Suprapubic skin (tissue), 3 donors: ENCODE measurements at regions not wholly inside any gene's neighbourhood (a gene's known extent, or its start where the extent isn't known, plus 50 kb on each side); places are given as distances from the start of the nearest gene placed in this dataset.

Source experiments
- POLR2A ChIP-seq, 2 donors: fragments of 450-650 bp; IDR thresholded peaks; one replicate each; pipeline ENCODE4 v1.6.1; 2017; ENCODE audit warnings: antibody characterized with exemption in 2 of 2, mild to moderate bottlenecking in 2 of 2, moderate library complexity in 2 of 2
- TF ChIP-seq, protein P1 (sequence below), 2 donors: fragments of 200-600 bp in 1 of 2; fragments of 450-650 bp in 1 of 2; sonication (generic) in 1 of 2; IDR thresholded peaks; one replicate each; pipeline ENCODE4 v1.5.1; 2016 to 2019; ENCODE audit warnings: antibody characterized with exemption in 2 of 2, mild to moderate bottlenecking in 1 of 2, moderate library complexity in 1 of 2

DNA sequence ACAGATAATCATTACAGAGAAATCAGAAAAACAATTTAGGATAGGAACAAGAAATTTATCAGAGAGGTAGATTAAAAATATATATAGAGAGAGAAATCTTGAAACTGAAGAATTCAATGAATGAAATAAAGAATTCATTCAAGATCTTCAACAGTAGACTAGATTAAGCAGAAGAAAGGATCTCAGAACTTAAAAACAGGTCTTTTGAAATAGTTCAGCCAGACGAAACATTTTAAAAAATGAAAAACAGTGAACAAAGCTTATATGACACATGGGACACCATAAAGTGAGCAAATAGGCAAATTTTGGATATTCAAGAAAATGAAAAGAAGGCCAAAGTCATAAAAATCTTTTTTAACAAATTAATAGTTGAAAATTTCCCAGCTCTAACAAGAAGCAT, 138.8 kb downstream of the CASP12 start:
- TF ChIP-seq, protein P1, sequence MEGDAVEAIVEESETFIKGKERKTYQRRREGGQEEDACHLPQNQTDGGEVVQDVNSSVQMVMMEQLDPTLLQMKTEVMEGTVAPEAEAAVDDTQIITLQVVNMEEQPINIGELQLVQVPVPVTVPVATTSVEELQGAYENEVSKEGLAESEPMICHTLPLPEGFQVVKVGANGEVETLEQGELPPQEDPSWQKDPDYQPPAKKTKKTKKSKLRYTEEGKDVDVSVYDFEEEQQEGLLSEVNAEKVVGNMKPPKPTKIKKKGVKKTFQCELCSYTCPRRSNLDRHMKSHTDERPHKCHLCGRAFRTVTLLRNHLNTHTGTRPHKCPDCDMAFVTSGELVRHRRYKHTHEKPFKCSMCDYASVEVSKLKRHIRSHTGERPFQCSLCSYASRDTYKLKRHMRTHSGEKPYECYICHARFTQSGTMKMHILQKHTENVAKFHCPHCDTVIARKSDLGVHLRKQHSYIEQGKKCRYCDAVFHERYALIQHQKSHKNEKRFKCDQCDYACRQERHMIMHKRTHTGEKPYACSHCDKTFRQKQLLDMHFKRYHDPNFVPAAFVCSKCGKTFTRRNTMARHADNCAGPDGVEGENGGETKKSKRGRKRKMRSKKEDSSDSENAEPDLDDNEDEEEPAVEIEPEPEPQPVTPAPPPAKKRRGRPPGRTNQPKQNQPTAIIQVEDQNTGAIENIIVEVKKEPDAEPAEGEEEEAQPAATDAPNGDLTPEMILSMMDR (IDR thresholded peaks at IDR 0.05), result no peak
- no peak for TF ChIP-seq POLR2A (IDR thresholded peaks at IDR 0.05)
